Hippocampal formation (tissue), 2 donors: ENCODE measurements at regions not wholly inside any gene's neighbourhood (a gene's known extent, or its start where the extent isn't known, plus 50 kb on each side); places are given as distances from the start of the nearest gene placed in this dataset.
"Not testable (repeated sequence)": the region's sequence is repeated elsewhere in the genome, so short reads cannot be mapped to it uniquely, and the experiment has no call there.

Experiments used
- DNase-seq, 2 donors: peaks; one replicate each; lab custom pipeline; 2025; lab: John Stamatoyannopoulos, UW

DNA sequence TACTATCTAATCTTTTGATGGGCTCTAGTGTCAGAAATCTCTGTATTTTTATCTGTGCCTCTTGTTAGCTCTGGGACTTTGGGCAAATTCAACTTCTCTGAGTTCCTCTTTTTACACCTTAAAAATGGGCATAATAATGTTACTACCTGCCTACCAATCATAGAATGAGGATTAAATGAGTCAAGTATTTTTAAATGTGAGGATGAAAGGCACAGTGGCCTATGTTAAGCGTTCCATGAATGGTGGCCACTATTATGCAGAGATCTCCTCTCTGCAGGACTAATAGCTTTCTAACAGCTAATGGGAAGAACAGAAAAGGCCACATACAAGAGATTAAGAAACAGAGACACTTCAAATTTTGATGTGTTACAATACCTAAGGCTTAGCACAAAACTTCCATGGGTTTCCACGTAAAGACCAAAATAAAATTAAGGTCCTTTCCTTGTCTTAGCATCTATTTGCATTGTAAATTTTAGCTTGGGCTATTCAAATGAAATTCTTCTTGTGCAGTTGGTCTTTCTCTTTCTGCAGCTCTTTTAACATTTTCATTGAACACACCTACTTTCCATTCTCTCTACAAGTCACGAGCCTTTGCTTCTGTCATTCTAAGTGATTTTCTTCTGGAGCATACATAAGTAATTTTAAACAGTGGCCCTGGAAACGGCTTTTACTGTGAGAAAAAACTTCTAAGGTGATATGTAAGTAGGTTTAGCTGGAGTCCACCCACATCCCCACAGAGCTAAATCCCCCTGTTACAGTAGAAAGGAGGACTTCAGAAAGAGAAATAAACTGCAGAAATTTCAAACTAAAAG lies 117.9 kb upstream of the MED14 start:
- DNase-seq, result no peak

DNA sequence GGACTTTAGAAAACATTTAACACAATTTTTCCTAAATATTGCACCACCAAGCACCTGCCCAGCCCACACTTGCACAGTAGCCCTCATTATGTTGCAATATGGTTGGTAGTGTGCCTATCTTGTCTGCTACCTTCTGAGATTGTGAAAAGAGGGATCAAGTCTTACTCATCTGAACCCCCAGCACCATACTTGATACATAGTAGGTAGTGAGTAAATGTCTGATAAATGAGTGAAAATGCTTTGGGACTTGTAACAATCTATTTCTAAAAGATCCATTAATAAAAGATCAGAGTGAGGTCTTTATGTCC lies 118.4 kb upstream of the MED14 start:
- no peak for DNase-seq

DNA sequence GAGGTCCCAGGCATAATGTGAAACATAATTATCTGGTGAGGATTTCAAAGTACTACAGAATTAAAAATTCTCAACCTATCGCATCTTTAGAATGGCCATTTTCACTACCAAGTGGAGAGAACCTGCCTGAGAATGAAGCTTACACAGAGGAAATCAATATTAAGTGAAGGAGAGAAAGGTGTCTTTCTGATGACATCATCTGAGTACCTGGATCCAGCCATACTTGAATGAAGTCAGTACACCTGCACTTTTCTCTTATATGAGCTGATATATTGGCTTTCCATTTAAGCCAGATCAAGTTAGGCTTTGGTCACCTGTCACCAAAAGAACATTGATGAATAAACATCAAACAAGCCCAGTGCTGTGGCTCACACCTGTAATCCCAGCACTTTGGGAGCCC lies 118.9 kb upstream of the MED14 start:
- DNase-seq, result no peak

DNA sequence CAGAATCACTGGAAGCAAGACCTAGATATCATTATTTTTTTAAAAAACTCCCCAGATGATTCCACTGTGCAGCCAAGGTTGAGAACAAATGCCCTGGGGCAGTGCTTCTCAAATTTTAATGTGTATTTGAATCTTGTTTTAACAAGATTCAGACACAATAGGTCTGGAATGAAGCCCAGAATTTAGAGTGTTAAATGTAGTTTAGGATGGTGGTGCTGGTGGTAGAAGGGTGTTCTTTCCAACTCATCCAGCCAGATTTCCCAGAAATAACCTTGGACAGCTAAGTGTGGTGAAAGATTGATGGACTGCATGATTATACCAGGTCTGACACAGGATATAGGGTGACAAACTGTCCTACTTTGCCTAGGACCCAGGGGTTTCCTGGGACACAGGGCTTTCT lies 120.1 kb upstream of the MED14 start:
- no peak for DNase-seq

DNA sequence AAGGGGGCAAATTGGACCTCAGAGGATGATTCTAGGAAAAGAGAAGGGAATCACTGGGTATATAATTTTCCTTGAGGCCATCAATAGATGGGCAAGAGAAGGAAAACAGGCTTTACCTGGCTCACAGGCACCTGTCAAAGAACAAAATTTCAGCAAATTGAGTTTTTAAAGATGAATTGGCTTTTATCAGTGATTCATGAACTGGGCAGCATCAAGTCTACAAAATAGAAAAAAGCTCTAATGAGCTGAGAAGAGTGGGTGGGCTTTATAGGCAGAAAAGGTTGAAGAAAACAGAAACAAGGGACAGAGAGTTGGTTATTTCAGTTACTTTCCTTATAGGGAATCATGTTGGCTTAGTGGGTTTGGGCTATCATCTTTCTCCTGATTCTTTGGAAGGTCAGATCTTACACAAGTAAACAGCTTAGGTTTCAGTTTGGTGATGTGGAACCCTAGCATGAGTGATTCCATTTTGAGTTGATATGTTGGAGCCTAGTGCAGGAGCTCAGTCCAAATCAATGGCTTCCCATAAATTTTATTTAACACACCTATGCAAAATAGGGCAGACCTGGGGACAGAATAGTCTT lies 120.7 kb upstream of the MED14 start:
- no peak for DNase-seq

DNA sequence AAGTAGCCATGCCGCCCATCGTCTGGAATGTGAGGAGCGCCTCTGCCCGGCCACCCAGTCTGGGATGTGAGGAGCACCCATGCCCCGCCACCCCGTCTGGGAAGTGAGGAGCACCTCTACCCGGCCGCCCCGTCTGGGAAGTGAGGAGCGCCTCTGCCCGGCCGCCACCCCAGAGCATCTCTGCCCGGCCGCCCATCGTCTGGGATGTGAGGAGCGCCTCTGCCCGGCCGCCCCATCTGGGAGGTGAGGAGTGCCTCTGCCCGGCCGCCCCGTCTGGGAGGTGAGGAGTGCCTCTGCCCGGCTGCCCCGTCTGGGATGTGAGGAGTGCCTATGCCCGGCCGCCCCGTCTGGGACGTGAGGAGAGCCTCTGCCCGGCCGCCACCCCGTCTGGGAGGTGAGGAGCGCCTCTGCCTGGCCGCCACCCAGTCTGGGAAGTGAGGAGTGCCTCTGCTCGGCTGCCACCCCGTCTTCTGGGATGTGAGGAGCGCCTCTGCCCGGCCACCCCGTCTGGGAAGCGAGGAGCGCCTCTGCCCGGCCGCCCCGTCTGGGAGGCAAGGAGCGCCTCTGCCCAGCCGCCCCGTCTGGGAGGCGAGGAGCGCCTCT lies 126.7 kb upstream of the MED14 start:
- not testable (repeated sequence) for DNase-seq

DNA sequence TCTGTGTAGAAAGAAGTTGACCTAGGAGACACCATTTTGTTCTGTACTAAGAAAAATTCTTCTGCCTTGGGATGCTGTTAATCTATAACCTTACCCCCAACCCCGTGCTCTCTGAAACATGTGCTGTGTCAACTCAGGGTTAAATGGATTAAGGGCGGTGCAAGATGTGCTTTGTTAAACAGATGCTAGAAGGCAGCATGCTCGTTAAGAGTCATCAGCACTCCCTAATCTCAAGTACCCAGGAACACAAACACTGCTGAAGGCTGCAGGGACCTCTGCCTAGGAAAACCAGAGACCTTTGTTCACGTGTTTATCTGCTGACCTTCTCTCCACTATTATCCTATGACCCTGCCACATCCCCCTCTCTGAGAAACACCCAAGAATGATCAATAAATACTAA lies 127.9 kb upstream of the MED14 start:
- not testable (repeated sequence) for DNase-seq

DNA sequence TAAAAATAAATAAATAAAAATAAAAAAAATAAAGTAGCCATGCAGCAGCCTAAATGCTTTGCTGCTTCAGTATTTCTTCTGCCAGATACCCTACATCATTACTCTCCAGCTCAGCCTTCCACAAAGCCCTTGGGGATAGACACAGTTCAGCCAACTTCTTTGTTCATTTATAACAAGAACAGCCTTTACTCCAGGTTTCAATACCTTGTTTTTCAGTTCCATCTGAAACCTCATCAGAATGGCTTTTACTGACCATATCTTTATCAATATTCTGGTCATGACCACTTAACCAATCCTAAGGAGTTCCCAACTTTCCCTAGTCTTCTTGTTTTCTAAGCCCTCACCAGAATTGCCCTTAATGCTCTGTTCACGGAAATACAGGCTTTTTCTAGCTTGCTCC lies 128.3 kb upstream of the MED14 start:
- no peak for DNase-seq

DNA sequence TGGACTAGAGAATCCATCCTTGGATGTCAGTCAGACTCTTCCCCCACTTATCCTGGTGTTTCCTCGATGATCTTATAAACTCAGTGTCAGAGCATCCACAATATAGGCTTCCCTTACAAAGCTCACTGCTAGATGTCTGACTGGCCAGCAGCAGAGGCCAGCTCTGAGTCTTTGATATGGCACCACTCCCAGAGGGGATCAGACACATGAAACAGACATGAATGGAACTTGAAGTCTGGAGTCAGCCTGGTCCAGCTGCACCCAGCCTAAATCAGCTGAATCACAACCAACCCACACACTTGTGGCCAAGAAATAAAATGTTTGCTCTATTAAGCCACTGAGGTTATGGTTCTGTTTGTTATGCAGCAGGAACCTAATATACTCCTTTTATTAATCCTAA lies 129.6 kb upstream of the MED14 start:
- DNase-seq, result no peak

DNA sequence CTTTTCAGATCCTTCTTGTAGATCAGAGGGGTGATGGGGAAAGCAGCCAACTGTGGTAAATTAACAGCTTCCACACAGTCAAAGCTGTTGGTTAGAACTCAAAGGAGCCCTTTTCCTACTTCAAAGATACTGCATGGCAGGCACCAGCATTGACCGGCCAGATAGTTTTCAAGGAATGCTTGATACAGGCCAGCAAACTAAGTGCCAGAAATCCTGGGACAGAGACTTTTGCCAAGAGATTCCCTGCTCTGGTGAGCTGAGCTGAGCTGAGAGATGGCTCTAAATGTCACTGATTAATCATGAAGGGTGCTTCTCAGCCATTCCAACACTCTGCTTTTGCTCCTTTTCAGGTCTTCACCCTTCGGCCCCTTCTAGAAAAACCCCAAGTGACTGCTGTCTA lies 131.6 kb upstream of the MED14 start:
- DNase-seq, result no peak

DNA sequence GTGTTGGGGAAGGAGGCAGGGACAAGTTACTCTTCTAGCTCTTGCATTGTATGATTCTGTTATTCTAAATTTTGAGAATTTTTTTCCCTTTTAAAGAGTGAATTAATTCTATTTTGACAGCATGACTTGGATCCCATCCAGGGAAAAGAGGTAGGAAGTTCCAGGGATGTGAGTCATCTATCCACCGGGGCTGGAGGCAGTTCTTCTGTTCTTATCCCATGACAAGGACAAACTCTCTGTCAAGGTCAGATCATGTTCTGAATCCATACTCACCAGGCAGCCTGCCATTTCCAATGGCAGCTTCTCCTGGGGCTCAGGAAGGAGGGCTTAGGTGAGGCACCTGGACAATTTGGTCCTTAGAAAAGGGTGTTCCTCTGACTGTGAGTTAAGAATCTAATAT lies 132.0 kb upstream of the MED14 start:
- DNase-seq, result no peak

DNA sequence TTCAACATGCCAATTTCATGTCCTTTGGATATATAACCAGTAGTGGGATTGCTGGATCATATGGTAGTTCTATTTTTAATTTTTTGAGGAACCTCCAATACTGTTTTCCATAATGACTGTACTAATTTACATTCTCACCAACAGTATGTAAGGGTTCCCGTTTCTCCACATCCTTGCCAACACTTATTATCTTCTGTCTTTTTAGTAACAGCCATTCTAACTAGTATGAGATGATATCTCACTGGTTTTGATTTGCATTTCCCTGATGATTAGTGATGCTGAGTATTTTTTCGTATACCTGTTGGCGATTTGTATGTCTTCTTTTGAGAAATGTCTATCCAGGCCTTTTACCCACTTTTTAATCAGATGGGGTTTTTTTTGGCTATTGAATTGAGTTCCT lies 133.5 kb upstream of the MED14 start:
- DNase-seq, result no peak

DNA sequence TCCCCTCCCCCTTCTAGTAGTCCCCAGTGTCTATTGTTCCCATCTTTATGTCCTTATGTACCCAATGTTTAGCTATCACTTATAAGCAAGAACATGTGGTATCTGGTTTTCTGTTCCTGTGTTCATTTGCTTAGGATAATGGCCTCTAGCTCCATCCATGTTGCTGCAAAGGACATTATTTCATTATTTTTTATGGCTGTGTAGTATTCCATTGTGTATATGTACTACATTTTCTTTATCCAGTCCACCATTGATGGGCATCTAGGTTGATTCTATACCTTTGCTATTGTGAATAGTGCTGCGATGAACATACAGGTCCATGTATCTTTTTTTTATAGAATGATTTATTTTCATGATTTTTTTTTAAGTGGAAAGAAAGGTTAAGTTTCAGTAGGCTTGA lies 135.6 kb upstream of the MED14 start:
- not testable (repeated sequence) for DNase-seq

DNA sequence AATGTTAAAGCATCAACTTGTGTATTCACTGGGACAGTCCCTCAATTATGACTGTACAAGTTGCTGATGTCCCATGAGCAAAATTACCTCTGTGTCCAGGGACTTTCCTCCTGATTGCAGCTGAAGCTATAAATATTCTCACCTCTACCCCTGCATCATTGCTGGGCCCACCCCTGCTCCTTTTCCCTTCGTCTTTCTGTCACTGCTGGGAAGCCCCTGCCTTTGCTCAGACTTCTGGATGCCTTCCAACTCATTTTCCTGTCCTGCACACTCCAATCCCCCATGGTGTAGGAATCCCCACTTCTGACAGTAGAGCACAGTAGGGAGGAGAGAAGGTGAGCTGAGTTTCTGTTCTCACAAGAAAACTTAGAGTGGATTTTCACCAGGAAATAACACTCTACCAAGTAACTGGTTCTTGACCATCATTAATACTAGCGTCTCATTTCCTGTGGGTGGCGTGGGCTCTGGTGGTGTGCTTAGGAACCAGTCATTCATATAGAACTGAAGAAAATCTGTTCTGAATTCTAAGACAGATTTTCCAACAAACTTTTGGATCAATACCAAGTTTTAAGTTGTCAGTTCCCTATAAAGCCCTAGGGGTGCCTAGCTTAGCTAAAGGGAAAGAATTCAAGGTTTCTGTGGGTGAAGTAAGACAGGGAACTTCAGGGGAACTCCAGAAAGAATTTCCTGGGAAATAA lies 136.2 kb upstream of the MED14 start:
- DNase-seq, result no peak

DNA sequence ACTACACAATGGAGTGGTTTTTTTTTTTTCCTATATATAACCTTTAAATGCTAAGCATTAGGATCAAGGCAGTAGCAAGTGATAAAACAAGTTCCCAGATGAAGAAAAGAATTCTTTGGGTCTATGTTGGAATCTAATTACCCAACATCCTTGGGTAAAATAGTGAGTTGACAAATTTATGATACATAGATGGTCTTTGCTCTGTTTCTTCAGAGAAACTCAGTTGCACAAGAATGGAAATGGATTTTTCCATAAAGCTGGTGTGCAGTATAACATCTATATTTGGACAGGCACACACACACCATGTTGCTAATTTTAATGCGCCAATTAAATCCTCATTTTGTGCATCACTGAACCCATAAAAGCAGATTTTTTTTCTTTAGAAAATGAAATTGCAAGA lies 137.0 kb upstream of the MED14 start:
- no peak for DNase-seq

DNA sequence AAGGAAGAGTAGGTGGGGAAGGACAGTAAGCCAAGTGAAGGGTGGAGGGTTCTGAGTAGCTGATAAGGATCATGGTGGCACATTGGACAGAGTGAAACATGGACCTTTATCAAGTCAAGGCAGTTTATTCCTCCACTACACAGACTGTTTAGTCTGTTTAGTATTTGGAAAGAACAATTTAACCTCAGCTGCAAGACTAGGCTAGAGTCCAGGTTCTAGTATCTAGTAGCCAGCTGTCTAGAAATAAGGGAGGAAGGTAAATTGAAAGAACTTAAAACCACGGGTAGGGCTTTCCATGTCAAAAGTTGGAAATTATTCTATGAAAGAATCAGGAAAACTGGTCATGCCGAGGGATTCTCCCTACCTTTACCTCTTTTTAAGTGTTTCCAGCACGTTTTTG lies 140.1 kb upstream of the MED14 start:
- DNase-seq, result no peak

DNA sequence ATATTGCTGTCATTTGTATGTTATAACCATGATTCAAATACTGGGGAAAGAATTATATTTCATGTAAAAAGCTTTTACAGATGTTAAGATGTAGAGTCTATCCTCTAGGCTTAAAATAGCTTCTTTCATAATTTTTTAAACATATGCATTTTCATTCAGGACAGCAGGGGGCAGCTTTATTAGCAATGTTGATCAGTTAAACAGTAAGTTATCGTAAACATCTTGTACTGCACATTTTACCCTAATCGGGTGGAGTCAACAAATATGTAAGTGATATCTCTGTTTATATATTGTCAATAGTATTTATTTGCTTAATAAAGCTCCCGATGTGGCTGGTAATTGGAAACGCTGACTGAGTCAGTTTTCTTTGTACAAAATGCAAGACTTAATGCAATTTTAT lies 142.5 kb upstream of the MED14 start:
- DNase-seq, result peak in 1 of 2 donors; percentile 1

DNA sequence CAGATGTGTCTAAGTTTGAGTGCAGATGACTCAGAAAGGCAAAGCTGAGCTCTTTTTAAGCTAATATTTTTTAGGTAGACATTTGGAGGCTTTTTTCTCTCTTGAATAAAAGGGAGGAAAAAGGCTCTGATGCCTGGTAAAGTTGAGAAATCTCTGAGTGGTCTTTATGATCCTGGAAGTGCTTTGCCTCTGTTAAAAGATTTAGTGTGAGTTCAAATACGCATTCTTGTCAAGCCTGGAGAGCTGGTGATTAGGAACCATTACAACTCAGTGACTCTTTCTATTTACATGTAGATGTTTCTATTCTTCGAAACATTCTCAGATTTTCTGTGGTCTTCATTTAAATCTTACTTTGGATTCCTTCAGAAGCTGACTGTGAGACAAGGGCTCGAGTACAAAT lies 143.4 kb upstream of the MED14 start:
- DNase-seq, result no peak

DNA sequence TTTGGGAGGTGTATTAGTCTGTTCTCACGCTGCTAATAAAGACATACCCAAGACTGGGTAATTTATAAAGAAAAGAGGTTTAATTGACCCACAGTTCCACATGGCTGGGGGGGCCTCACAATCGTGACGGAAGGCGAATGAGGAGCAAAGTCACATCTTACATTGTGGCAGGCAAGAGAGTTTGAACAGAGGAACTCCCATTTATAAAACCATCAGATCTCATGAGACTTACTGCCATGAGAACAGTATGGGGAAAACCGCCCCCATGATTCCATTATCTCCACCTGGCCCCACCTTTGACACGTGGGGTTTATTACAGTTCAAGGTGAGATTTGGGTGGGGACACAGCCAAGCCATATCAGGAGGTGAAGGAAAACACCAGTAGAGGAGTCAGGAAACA lies 143.8 kb upstream of the MED14 start:
- DNase-seq, result not testable (repeated sequence)

DNA sequence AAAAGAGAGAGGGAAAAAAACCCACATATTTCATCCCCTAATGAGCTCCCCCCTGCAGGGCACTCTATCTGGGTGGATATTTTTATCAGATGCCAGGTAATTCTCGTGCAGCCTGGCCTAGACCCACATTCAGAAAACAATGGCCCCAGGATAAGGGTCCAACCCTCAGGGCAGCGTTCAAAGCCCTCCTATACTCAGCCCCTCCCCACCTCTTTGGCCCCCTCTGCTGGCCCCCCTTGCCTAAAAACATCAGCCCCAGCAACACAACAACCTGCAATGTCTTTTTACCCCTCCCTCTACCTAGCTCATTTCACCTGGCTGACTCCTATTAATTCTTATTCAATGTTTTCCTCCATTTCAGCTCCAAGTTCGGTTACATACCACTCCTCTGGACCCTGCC lies 145.4 kb upstream of the MED14 start:
- DNase-seq, result no peak

DNA sequence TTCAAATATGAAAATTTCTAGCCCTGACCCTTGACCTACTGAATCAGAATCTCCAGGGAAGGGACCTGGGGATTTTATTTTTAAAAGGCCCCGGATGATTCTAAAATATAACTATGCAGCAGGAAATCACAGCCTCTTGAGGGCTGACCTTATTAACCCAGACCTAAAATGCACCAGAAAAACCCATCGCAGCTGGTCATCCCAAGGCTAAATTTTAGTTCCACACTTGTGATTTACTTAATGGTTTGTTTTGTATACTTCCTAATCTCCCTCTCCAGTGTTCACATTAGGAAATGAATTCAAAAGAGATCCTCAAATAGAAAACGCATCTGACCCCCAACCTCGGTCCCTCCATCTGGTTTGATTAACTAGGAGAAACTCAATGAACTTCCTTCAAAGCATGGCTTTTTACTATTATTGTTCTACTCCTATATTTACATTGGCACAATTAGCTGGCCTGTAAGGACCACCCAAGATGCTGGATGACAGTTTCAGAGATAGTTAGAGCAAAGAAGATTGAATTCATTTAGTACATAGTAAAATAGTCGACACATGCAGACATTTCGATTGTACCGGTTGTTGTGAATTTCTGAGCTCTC lies 147.8 kb upstream of the MED14 start:
- no peak for DNase-seq

DNA sequence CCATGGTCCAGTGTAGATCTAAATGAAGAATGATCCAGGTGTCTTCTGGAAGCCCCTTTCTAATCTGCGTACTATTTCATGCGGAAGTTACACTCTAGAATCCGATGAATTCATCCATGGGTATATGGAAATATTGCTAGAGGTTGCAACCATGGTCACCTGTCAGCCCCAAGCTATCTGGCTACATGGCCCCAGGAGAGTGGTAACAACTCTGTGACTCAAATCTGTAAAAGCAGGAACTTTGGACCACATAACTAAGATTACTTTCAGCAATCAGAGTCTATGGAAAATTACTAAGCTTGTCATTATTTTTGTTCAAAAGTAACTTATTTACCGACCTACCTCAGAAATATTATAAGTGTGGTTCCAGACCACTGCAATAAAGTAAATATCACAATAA lies 150.6 kb upstream of the MED14 start:
- no peak for DNase-seq

DNA sequence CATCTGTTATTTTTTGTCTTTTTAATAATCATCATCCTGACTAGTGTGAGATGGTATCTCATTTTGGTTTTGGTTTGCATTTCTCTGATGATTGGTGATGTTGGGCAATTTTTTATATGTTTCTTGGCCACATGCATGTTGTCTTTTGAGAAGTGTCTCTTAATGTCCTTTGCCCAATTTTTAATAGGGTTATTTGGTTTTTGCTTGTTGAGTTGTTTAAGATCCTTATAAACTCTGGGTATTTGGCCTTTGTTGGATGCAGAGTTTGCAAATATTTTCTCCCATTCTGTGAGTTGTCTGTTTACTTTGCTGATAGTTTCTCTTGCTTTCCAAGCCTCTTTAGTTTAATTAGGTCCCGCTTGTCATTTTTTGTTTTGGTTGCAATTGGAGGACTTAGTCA lies 152.1 kb upstream of the MED14 start:
- no peak for DNase-seq
